Tibial nerve (tissue), 3 donors: ENCODE measurements at regions not wholly inside any gene's neighbourhood (a gene's known extent, or its start where the extent isn't known, plus 50 kb on each side); places are given as distances from the start of the nearest gene placed in this dataset.

Experiments
- CTCF ChIP-seq, 5 experiments: fragments of 200-600 bp in 3 of 5; fragments of 450-650 bp in 2 of 5; sonication (generic) in 3 of 5; IDR thresholded peaks; one replicate each; pipeline ENCODE4 v1.5.1; 2016 to 2019; ENCODE audit warnings: antibody characterized with exemption in 5 of 5, mild to moderate bottlenecking in 3 of 5, moderate library complexity in 2 of 5
- POLR2A ChIP-seq, 2 donors: fragments of 450-650 bp; IDR thresholded peaks; one replicate each; pipeline ENCODE4 v1.6.1; 2017; ENCODE audit warnings: antibody characterized with exemption in 2 of 2, mild to moderate bottlenecking in 2 of 2, moderate library complexity in 2 of 2

- TF ChIP-seq POLR2A (IDR thresholded peaks at IDR 0.05): no peak
- TF ChIP-seq CTCF (IDR thresholded peaks at IDR 0.05): no peak
Observed at GRCh38 chr4:163764569-163764968, 270.1 kb downstream of the TMA16 start.
